SIG-M5 treated with dmso at 0.1 percent for 504 hours (cell line): ENCODE measurements at regions not wholly inside any gene's neighbourhood (a gene's known extent, or its start where the extent isn't known, plus 50 kb on each side); places are given as distances from the start of the nearest gene placed in this dataset.

ENCODE experiments used
- DNase-seq: peaks from one replicate; lab custom pipeline; 2025; ENCODE audit not compliant: unreplicated experiment; lab: John Stamatoyannopoulos, UW

DNA sequence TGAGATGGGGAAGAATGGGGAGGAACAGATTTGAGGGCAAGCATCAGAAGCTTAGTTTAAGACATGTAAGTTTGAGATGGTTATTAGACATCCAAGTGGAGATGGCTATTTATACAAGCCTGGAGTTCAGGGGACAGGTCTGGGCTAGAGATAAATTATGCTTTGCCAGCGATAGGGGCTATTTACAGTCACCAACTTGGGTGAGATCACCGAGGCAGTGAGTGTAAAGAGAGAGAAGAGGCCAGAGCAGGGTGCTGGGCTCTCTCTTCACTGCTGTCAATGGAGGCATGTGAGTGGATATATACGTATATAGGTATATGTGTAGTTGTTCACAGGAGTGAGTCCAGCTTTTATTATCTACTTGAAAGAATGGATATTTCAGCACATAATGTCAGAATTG, 81.0 kb downstream of the QPCT start:
- DNase-seq = no peak

DNA sequence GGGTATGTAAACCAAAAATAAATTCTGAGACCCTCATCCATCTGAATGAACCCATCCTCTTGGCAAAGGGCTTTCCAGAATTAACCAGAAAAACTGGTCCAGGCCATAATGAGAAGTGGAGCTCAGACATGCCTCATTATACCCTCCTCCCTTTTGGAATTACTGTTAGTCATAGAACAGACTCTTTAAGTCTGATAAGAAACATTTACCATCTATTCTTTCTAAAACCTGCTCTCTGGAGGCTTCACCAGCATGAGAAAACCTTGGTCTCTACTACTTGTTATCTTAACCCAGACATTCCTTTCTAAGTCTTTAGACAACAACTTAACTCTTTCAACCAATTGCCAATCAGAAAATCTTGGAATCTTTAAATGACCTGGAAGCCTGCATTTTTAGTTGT, 82.8 kb downstream of the QPCT start:
- DNase-seq = no peak

DNA sequence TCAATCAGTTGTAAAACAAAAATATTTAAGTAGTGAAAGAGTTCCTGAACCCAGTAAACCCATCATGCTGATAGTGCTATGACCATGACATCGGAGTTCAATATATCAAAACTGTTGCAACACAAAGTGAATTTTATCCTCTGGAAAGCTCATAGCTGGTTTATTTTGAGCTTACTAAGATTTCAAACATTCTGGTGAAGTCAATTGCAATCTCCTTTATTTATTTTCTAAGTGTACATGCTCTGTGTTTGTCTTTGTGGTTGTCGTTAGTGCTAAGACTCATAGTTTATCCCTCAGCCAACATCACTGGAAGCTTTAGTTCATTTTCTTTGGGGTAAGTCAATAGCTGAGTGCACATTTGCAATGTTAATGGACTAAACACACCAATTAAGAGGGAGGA, 91.9 kb downstream of the QPCT start:
- no peak for DNase-seq

DNA sequence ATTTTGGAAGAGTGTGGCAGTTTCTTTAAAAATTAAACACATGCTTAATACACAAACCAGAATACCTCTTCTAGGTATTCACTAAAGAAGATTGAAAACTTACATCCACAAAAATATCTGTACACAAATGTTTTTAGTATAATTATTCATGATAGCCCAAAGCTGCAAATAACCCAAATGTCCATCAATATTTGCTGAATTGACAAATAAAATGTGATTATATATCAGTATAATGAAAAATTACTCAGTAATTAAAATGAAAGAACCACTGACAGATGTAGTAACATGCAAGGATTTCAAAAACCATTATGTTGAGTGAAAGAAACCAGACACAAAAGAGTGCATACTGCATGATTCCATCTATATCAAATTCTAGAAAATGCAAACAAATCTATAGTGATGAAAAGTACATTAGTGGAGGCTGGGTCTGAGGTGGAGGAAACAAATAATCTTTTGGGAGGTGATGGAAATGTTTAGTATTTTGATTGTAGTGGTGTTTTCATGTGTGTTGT, 94.8 kb downstream of the QPCT start:
- no peak for DNase-seq

DNA sequence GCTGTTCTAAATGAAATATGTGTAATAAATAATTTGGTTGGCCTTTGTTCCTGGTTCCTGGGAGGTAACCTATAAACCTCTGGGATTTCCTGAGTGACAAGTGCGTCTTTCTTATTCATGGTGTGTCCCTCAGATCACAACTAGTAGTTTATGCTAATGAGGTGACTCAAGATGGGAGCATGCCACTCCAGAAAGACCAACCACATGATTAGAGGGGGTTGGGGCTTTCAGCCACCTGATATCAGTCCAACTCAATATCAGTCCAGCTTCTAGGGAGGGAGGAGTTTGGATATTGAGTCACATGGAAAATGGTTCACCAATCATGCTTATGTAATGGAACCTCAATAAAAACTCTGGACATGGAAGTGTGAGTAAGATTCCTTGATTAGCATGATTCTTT, 96.6 kb downstream of the QPCT start:
- no peak for DNase-seq

DNA sequence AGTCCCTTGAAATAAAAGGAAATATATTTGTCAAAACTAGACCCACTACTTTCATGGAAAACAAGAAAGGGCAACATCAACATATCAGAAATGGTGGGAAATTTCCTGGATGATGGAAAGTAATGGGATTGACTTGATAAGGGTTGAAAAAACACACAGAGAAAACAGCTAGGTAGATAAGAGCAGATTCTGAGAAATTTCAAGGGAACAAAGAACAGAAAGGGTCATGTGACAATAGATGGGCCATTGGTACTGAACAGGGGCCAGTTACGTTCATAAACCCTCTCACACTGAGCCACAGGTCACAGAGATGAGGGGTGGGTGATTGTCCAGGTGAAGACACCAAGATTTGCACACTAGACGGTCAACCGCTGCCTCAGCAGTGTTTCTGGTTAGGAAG, 98.7 kb downstream of the QPCT start:
- no peak for DNase-seq

DNA sequence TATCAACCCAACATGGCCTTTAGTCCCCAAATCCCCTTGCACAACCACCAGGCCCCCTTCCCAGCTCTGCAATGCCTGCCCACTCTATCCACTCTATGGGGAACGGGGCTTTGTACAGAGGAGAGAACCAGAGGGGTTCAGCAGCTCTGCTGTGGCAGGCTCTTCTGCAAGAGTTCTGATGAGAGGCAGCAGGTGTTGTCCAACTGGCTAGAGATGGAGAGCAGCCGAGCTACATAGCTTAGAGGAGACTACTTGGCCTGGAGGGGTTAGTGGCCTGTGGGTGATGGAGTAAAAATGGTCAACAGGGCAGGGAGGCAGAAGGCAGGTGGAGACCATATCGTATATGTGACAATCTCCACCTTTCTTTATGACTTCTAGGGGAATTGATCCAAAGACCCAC, 103.0 kb downstream of the QPCT start:
- DNase-seq = no peak

DNA sequence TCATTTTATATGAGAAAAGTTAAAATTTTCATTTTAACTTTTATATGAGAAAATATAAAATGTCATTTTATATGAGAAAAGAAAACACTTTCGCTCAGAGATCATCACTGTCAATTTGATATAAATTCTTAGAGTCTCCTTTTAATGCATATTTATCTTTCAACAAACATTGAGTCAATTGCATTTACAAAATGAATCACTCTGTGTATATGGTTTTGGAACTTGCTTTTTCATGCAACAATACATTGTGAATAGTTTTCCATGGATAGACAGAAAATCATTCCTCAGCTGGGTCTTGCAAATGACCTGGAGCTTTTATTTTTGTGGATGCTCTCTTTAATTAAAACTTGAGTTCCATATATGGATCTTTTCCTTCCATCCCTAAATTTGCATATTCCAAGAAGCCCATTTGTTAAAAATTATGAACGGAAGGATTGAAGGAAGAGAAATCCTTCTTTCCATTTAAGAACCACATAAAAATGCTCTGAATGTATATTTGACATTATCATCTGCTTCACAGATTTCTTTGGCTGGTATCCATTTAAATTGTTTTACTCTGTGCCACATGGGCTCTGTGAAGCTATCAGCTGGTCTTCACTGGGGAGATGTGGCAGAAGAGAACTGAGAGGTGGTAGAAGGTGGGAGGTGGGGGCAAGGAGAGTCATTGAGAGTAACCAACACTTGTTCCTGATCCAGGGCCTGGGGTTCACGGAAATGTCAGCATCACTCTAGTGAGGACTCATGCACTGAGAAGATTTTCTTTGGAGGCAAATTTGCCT, 104.1 kb downstream of the QPCT start:
- DNase-seq = no peak

DNA sequence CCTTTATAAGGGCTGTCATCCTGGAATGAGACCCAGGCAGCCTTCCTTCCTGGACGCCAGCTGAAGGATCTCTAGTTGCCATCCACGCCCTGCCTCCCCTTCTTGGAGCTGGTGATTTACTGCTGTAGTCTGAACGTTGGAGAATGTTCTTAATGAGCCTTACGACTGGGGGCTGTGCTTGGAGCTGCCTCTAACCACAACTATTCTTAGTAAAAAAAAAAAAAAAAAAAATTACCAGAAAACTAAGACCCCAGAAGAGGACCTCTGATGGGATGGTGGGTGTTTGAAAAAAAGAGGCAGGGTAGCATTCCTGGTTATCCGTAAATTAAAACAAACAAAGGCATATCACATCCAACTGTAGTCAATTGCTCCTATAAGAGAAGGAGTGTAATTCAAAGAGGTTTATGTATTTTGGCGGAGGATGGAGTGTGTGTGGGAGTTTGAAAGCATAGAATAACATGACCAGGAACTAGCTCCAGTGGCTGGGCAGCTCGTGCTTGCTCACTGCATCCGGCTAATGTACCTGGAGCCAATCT, 105.4 kb downstream of the QPCT start:
- no peak for DNase-seq

DNA sequence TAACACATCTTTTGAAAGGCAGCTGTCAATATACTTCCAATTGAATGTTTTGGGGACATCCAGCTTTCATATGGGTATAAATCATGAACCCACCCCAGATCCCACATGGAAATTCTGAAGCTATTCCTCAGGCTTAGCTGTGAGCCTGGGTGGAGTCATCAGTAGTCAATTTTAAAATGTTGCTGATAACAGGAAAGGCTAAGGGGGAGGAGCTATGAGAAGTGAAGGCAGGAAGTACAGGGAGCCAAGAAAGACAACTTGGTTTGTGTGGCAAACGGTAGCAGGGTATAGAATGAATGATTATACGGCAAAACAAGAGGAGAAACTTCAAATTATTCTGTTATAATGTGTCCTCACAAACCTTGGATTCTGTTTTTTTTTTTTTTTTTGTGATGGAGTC, 108.6 kb downstream of the QPCT start:
- DNase-seq = no peak

DNA sequence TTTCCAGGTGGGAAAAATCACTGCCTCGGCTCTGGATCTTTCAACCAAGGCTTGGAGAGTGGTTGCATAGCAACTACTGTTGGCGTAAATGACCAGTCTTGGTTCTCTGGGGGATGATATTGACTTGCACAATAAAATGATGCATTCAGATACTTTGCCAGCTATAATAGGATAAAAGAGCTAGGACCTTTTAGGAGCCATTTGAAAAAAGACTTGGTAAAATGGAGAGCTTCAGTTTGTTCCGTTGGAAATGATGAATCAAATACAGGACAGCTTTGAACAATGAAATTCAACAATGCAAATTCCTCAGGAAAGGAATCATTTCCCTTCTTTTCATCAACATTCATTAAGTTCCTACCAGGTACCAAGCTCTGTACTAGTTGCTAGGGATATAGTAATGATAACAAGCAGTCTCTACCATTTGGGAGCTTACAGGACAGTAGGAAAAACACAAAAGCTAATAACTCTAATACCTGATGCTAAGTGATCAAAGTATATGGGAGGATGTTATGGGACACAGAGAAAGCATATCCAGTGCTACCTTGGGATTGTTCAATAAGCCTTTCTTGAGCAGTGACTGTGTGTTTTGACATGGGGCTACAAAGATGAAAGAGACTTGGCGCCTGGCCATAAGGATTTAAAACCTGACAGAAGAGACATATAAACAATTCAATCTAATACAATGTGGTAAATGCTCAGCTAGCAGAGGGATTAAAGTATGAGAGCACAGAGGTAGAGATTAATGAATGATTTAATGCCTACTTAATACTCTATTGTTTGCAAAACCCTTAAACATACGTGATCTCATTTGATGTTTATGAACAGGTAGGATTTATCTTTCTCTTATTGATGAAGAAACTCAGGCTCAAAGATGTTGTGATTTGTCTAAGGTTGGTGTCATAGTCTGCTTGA, 110.7 kb downstream of the QPCT start:
- DNase-seq = no peak

DNA sequence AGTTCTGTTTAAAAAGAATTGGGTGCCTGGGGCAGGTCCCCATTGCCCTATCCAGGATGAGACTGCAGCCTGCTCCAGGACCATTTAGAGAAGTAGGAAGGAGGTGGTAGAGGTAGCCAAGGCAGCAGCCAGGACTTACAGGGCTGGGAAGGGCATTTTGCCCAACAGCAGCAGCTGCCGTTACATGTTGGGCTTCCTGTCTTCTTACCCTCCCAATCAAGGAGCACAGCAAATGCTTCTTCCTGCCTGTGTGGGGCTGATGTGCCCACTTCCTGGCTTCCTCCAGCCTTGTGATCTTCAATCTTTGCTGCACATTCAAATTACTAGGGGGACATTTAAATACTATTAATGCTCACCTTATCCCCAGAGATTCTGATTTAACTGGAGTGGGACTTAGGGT, 112.0 kb downstream of the QPCT start:
- DNase-seq = no peak

DNA sequence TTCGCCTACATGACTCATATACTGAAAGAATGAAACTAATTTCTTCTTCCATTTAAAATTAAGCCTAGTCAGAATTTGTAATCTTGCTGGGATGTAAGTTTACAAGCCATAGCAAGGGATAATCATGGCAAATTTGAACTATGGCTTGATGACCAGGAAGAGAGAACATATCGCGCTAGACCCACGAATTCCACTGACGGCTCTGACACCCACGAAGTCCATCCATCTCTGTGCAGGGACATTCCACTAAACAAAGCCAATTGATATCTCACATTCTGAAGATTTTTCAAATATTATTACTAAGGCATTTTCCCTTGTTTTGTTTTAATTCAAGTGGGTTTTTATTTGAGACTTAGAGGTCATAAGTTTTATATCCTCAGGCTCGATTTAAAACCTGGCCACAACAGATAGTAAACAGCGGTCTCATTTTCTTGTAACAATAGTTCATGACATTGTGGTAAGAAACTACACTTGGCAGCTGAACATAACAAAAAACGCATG, 113.0 kb downstream of the QPCT start:
- no peak for DNase-seq

DNA sequence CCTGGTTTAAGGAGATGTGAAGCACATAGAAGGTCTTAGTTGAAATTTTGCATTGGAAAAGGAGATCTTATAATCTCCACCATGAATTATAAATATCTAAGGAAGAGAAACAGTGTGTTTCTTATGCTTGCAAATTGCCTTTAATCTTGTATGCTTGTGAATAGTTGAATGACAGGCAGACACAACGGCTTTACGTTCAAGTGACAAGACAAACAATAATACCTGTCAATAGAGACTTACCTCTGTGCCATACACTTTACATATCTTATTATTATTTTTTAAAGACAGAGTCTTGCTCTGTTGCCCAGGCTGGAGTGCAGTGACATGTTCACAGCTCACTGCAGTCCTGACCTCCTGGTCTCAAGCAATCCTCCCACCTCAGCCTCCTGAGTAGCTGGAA, 113.7 kb downstream of the QPCT start:
- no peak for DNase-seq

DNA sequence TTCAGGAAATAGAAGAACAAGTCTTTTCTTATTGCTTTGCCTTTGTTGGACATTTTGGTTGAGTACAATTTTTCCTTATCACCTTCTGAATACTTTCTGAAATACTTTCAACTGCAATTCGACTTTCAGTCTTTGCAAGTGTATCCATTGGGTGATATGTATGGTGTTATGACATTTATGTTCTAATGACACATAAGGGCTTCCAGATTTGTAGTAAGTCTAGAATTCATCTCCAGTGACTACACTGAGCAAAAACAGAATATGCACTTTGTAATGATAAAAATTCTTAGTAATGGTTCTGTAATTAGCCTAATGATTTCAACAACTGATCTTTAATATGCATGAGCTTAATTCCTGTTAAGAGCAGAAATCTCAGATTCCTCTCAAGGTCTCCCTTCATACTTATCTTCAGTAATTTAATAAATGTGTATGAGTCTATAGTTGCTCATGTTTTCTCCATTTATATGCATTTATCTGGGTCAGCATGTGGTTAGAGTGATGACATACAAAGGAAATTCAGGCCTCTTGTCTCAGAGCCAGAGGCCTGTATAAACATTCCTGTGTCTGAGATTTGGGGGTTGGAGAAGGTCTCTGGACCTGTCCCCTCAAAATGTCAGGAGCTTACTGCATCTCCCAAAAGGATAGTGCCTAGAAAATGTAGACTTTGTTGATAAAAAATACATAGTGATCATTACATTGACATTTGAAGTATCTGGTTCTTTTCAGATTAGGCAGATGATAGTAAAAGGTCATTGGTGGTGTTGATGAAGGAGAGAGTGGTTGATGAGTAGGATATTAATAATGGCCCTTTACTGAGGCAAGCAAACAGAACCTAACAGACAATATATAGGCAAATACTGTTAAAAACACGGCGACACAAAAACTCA, 114.9 kb downstream of the QPCT start:
- no peak for DNase-seq

DNA sequence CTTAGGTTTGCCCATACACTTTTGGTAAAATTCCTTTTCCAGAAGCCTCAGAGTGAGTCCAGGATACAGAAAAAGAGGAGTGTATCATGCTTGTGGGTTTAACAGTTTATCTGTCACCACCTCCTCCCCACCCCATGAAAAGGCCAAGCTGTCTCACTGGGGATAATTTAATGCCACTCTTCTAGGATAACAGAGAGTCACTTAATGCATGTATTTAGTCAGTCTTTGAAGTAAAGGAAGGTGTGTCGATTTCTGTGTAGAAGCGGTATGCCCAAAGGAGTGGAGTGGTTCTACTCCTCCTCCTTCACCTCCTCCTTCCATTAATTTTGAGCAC, 116.4 kb downstream of the QPCT start:
- no peak for DNase-seq

DNA sequence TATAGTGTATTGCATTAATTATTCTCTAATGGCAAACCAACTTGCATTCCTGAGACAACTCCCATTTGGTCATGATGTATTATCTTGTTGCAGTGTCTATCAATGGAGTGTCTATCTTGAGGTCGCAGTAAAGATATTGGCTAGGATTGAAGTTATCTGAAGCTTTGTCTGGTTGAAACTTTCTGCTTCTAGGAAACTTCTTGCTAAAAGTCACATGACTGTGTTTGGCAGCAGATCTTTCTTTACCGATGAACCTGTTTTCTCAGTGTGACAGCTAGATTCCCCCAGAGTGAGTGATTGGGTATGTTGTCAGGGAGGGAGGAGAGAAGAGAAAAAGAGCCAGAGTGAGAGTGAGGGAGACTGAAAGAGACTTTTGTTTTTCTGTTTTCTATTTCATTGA, 119.6 kb downstream of the QPCT start:
- no peak for DNase-seq

DNA sequence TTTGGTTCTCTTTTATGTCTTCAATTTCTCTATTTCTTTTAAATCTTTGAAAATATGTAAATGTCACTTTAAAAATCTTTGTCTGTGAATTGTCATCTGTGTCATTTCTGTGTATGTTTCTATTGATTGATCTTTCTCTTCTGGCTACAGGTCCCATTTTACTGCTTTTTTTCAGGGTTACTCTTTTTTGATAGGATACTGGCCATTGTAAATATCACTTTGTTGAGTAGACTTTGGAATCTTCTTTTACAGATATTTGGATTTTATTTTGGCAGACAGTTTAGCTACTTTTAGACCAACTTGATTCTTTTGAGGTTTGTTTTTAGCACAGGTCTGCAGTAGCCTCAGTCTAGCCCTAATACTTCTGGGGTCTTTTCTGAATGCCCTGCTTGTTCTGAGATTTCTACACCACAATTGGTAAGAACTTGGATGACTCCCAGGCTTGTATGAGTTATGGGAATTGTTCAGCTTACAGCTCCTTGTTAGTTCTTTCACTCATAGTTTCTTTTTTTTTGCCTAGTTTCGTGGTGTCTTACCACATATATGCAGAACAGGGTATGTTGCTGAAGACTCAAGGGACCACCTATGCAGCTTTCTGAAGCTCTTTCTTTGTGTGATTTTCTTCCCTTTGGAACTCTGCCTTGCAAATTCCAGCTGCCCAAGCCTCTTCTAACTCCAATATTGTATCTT, 122.2 kb downstream of the QPCT start:
- DNase-seq = no peak

DNA sequence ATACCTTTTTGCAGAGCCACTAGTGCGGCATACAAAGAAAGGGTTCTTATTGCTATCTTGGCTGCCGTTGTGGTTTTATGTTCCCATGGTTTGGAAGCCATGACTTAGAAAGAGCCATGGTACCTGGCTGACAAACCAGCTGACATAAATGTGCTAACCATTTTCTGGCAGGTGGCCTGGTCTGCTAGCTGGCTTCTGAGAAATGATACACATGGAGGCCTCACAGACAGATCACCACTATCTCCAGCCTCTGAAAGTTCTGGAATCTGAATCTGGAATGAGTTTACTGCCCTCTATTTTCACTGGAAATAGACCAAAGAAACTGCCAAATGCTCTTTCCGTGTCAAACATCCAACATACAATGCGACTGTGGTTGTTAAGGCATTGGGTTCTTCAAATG, 123.7 kb downstream of the QPCT start:
- DNase-seq = no peak

DNA sequence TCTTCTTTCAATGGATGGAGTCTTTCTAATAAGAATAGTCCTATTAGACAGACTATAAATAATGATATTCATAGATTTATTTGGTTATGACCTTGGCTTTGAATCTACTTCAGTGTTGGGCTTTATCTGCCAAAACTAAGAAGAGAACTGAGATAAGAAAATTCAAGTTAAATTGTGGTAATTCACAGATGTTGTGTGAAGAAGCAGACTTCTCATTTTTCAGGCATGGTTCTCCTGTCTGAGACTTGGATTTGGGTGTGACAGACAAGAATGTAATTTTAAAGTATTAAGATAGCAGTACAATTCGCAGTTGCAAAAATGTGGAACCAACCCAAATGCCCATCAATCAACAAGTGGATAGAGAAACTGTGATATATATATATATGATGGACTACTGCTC, 124.7 kb downstream of the QPCT start:
- DNase-seq = no peak
